ENCODE measurements at regions not wholly inside any gene's neighbourhood (a gene's known extent, or its start where the extent isn't known, plus 50 kb on each side); places are given as distances from the start of the nearest gene placed in this dataset.

DNA sequence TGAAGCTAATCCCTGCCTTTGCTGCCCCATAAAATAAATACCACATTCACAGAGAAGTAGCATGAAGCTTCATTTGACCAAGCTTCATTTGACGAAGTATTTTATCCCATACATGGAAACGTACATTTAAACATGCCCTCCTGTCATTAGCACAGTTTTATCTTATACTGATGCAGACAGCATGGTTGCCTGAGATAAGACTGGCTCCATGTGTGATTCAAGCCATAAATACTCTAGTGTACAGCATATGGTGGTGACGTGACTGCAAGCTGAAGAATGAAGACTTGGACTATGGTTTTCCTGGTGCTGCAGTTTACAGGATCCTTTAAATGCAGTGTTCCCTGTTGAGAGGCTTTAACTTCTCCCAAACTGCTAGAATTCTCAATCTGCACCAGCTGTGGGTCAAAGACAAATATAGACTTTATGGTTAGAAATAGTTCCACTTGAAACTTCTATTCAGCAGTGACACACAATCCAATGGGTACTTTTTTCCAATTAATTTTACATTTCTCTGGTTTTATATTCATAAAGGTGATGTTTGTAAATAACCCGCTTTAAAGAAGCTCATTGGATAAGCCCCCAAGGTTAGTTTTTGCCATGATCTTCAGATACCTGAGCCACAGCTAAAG is 64.9 kb downstream of the CYB561 start:
- peaks cover 2% of the 10 kb centered on the region for H3K9me3 ChIP-seq (ENCODE audit: low read depth, low read length)
- no peak overlapping the region for H2AFZ ChIP-seq (ENCODE audit: low read length)
- no peak overlapping the region for H3K4me2 ChIP-seq (ENCODE audit: insufficient read depth, low read length)
- H3K4me1 ChIP-seq (ENCODE audit: insufficient read depth, low read length) = peaks cover 21% of the 10 kb centered on the region
- no peak for TF ChIP-seq CTCF (IDR thresholded peaks at IDR 0.05; ENCODE audit: extremely low read depth, low read depth, low read length)
- no peaks in the 10 kb centered on the region for H3K27me3 ChIP-seq (ENCODE audit: insufficient read depth, low read length)
- DNase-seq (ENCODE audit: insufficient read length, low spot score, missing footprints) = no peak
- peaks cover 8% of the 10 kb centered on the region for H3K36me3 ChIP-seq (ENCODE audit: insufficient read depth, low read length)
- peaks cover 2% of the 10 kb centered on the region for H3K79me2 ChIP-seq (ENCODE audit: insufficient read depth, low read length)
- H3K27ac ChIP-seq (ENCODE audit: low read depth, low read length) = no peak overlapping the region
- H4K20me1 ChIP-seq (ENCODE audit: insufficient read depth, low read length) = no peaks in the 10 kb centered on the region
- no peak overlapping the region for H3K4me3 ChIP-seq (ENCODE audit: insufficient read depth, low read length)

DNA sequence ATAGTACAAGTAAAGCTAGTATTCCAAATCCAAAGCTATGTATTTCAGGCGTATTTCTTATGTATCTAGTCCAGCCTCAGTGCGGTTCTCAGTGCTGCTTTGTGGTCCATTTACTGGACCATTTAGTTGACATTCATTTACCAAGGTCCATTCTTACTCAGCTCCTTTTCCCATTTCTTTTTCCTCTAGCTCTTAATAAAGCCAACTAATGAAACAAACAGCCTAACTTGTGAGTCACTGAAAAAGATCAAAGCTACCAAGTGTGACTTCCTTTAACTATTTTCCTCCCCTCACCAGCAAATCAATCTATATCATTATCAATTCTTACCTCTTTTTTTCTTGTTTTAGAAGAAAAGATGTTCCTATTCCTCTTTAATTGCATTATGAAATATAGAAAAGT is 64.0 kb downstream of the CYB561 start:
- Histone ChIP-seq H2AFZ (ENCODE audit: low read length) (no peak overlapping the region), H3K9me3 (ENCODE audit: low read depth, low read length) (no peaks in the 10 kb centered on the region), H3K27ac (ENCODE audit: low read depth, low read length) (no peak overlapping the region), H3K36me3 (ENCODE audit: insufficient read depth, low read length) (peaks cover 8% of the 10 kb centered on the region), H3K79me2 (ENCODE audit: insufficient read depth, low read length) (peaks cover 2% of the 10 kb centered on the region), H3K4me1 (ENCODE audit: insufficient read depth, low read length) (peaks cover 21% of the 10 kb centered on the region), H3K4me2 (ENCODE audit: insufficient read depth, low read length) (no peak overlapping the region), H3K27me3 (ENCODE audit: insufficient read depth, low read length) (no peaks in the 10 kb centered on the region), H3K4me3 (ENCODE audit: insufficient read depth, low read length) (no peak overlapping the region), H4K20me1 (ENCODE audit: insufficient read depth, low read length) (no peaks in the 10 kb centered on the region)
- no peak for TF ChIP-seq CTCF (IDR thresholded peaks at IDR 0.05; ENCODE audit: extremely low read depth, low read depth, low read length)
- DNase-seq (ENCODE audit: insufficient read length, low spot score, missing footprints) = no peak
